ENCODE measurements at regions not wholly inside any gene's neighbourhood (a gene's known extent, or its start where the extent isn't known, plus 50 kb on each side); places are given as distances from the start of the nearest gene placed in this dataset.

DNA sequence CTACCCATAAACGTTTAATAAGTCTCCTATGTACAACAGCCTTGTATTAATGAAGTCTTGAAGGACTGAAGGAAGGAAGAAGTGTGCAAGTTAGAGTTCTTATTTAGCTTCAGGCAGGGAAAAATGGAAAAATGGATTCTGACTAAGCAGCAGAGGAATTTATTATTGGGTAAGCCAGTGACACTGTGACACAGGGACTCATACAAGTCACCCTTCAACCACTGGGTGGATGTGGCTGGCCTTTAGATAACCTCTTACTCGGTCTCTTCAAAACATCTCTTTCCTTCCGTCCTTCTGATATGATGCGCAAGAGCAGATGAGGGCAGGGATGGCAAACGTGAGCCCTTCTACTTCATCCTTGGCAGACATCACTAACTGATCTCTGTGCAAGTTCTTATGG lies 145.6 kb downstream of the DHX35 start:
- TF ChIP-seq, protein P1, sequence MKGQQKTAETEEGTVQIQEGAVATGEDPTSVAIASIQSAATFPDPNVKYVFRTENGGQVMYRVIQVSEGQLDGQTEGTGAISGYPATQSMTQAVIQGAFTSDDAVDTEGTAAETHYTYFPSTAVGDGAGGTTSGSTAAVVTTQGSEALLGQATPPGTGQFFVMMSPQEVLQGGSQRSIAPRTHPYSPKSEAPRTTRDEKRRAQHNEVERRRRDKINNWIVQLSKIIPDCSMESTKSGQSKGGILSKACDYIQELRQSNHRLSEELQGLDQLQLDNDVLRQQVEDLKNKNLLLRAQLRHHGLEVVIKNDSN (CRISPR knock-in tag; IDR thresholded peaks at IDR 0.05): no peak
- TF ChIP-seq TEAD4 (CRISPR knock-in tag; IDR thresholded peaks at IDR 0.05) (no peak), ZNF138 (CRISPR knock-in tag; conservative IDR thresholded peaks at IDR 0.05) (no peak), OVOL2 (CRISPR knock-in tag; IDR thresholded peaks at IDR 0.05; ENCODE audit: borderline replicate concordance) (no peak), NFE2L1 (CRISPR knock-in tag; IDR thresholded peaks at IDR 0.05) (no peak), SMAD3 (CRISPR knock-in tag; IDR thresholded peaks at IDR 0.05; ENCODE audit: borderline replicate concordance) (no peak)
- TF ChIP-seq, protein P2, sequence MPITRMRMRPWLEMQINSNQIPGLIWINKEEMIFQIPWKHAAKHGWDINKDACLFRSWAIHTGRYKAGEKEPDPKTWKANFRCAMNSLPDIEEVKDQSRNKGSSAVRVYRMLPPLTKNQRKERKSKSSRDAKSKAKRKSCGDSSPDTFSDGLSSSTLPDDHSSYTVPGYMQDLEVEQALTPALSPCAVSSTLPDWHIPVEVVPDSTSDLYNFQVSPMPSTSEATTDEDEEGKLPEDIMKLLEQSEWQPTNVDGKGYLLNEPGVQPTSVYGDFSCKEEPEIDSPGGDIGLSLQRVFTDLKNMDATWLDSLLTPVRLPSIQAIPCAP (CRISPR knock-in tag; IDR thresholded peaks at IDR 0.05): no peak
- TF ChIP-seq, protein P3, sequence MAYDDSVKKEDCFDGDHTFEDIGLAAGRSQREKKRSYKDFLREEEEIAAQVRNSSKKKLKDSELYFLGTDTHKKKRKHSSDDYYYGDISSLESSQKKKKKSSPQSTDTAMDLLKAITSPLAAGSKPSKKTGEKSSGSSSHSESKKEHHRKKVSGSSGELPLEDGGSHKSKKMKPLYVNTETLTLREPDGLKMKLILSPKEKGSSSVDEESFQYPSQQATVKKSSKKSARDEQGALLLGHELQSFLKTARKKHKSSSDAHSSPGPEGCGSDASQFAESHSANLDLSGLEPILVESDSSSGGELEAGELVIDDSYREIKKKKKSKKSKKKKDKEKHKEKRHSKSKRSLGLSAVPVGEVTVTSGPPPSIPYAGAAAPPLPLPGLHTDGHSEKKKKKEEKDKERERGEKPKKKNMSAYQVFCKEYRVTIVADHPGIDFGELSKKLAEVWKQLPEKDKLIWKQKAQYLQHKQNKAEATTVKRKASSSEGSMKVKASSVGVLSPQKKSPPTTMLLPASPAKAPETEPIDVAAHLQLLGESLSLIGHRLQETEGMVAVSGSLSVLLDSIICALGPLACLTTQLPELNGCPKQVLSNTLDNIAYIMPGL (CRISPR knock-in tag; IDR thresholded peaks at IDR 0.05): no peak
- TF ChIP-seq, protein P4, sequence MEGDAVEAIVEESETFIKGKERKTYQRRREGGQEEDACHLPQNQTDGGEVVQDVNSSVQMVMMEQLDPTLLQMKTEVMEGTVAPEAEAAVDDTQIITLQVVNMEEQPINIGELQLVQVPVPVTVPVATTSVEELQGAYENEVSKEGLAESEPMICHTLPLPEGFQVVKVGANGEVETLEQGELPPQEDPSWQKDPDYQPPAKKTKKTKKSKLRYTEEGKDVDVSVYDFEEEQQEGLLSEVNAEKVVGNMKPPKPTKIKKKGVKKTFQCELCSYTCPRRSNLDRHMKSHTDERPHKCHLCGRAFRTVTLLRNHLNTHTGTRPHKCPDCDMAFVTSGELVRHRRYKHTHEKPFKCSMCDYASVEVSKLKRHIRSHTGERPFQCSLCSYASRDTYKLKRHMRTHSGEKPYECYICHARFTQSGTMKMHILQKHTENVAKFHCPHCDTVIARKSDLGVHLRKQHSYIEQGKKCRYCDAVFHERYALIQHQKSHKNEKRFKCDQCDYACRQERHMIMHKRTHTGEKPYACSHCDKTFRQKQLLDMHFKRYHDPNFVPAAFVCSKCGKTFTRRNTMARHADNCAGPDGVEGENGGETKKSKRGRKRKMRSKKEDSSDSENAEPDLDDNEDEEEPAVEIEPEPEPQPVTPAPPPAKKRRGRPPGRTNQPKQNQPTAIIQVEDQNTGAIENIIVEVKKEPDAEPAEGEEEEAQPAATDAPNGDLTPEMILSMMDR (IDR thresholded peaks at IDR 0.05): no peak

Data from WTC11 (cell line).